ENCODE measurements at regions not wholly inside any gene's neighbourhood (a gene's known extent, or its start where the extent isn't known, plus 50 kb on each side); places are given as distances from the start of the nearest gene placed in this dataset.

GRCh38 chr5:68489556-68489955, 274.0 kb downstream of the PIK3R1 start:
- no CpG with 5 or more reads among the region's 1 CpG for WGBS (ENCODE audit: extremely low coverage, insufficient coverage, low lambda C conversion rate)
- Histone ChIP-seq H2BK120ac (ENCODE audit: low read depth, low read length) (no peak overlapping the region), H3K56ac (ENCODE audit: low read length) (no peak overlapping the region), H3K79me2 (ENCODE audit: control insufficient read depth, insufficient read depth, low read length) (no peaks in the 10 kb centered on the region), H3K27me3 (ENCODE audit: insufficient read depth, low read length, poor library complexity) (no peaks in the 10 kb centered on the region), H4K5ac (ENCODE audit: low read length) (no peak overlapping the region), H3K4ac (ENCODE audit: low read depth, low read length) (no peak overlapping the region), H3K27ac (ENCODE audit: low read depth, low read length) (no peak overlapping the region), H3K18ac (ENCODE audit: low read length) (no peak overlapping the region), H3K4me3 (ENCODE audit: low read length) (no peak overlapping the region), H3K23ac (ENCODE audit: low read length) (no peak overlapping the region), H3K4me2 (ENCODE audit: low read length) (no peak overlapping the region), H3K79me1 (ENCODE audit: low read length) (no peaks in the 10 kb centered on the region), H2BK5ac (ENCODE audit: low read length) (no peak overlapping the region), H3K9ac (ENCODE audit: low read length) (no peak overlapping the region), H3K36me3 (ENCODE audit: control insufficient read depth, insufficient read depth, low read length) (no peaks in the 10 kb centered on the region), H2BK15ac (replicated peaks; ENCODE audit: low read depth) (no peak overlapping the region), H4K8ac (ENCODE audit: low read depth, low read length) (no peak overlapping the region), H2AK5ac (ENCODE audit: low read length) (no peak overlapping the region), H3K4me1 (ENCODE audit: control insufficient read depth, low read depth, low read length) (no peaks in the 10 kb centered on the region)
- no peak for DNase-seq

DNA sequence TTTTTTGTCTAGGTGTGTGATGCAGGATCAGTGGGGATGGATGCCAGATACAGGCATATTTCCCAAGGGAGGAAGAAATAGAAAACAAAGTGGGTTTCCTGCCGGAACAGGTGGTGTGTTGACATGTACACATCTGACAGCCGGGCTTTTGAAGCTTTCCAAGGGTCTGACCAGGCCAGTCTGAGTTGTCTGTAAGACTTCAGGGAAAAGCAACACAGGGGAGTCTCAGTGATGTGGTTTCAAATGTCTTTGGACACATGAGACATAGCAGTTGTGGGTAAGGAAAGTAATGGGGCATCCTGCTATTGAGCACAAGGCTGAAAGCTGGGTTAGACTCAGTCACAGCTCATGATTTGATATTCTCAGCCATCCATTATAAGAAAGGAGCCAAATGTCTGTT, 274.9 kb downstream of the PIK3R1 start:
- no peak overlapping the region for H3K4me3 ChIP-seq (ENCODE audit: low read length)
- H3K23ac ChIP-seq (ENCODE audit: low read length) = no peak overlapping the region
- no peak overlapping the region for H2BK15ac ChIP-seq (replicated peaks; ENCODE audit: low read depth)
- no CpG with 5 or more reads among the region's 2 CpGs for WGBS (ENCODE audit: extremely low coverage, insufficient coverage, low lambda C conversion rate)
- no peaks in the 10 kb centered on the region for H3K79me2 ChIP-seq (ENCODE audit: control insufficient read depth, insufficient read depth, low read length)
- H3K18ac ChIP-seq (ENCODE audit: low read length) = no peak overlapping the region
- H3K27me3 ChIP-seq (ENCODE audit: insufficient read depth, low read length, poor library complexity) = no peaks in the 10 kb centered on the region
- no peaks in the 10 kb centered on the region for H3K4me1 ChIP-seq (ENCODE audit: control insufficient read depth, low read depth, low read length)
- no peak for DNase-seq
- no peak overlapping the region for H4K8ac ChIP-seq (ENCODE audit: low read depth, low read length)
- H2BK120ac ChIP-seq (ENCODE audit: low read depth, low read length) = no peak overlapping the region
- no peak overlapping the region for H3K56ac ChIP-seq (ENCODE audit: low read length)
- no peaks in the 10 kb centered on the region for H3K36me3 ChIP-seq (ENCODE audit: control insufficient read depth, insufficient read depth, low read length)
- H4K5ac ChIP-seq (ENCODE audit: low read length) = no peak overlapping the region
- no peaks in the 10 kb centered on the region for H3K79me1 ChIP-seq (ENCODE audit: low read length)
- no peak overlapping the region for H3K9ac ChIP-seq (ENCODE audit: low read length)
- H3K4me2 ChIP-seq (ENCODE audit: low read length) = no peak overlapping the region
- no peak overlapping the region for H2BK5ac ChIP-seq (ENCODE audit: low read length)
- H3K4ac ChIP-seq (ENCODE audit: low read depth, low read length) = no peak overlapping the region
- H2AK5ac ChIP-seq (ENCODE audit: low read length) = no peak overlapping the region
- H3K27ac ChIP-seq (ENCODE audit: low read depth, low read length) = no peak overlapping the region

DNA sequence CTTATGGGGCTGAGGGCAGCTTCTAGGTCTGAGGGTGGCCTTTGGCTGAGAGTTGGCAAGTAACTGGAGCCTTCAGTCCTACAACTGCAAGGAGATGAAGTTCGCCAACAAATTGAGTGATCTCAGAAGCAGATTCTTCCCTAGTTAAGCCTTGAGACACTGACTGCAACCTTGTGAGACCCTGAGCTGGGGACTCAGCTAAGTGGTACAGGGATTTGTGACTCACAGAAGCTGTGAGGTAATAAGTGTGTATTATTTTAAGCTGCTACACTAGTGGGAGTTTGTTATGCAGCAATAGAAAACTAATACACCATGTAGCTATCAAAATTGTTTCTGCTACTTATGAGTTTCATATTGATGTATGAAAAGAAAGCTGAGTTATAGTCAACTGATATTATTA, 279.2 kb downstream of the PIK3R1 start:
- H3K27me3 ChIP-seq (ENCODE audit: insufficient read depth, low read length, poor library complexity) = no peaks in the 10 kb centered on the region
- H2AK5ac ChIP-seq (ENCODE audit: low read length) = no peak overlapping the region
- DNase-seq = no peak
- H3K23ac ChIP-seq (ENCODE audit: low read length) = no peak overlapping the region
- no peak overlapping the region for H4K8ac ChIP-seq (ENCODE audit: low read depth, low read length)
- no peaks in the 10 kb centered on the region for H3K79me1 ChIP-seq (ENCODE audit: low read length)
- no peak overlapping the region for H2BK120ac ChIP-seq (ENCODE audit: low read depth, low read length)
- H3K27ac ChIP-seq (ENCODE audit: low read depth, low read length) = no peak overlapping the region
- H3K4me2 ChIP-seq (ENCODE audit: low read length) = no peak overlapping the region
- H4K5ac ChIP-seq (ENCODE audit: low read length) = no peak overlapping the region
- no peaks in the 10 kb centered on the region for H3K4me1 ChIP-seq (ENCODE audit: control insufficient read depth, low read depth, low read length)
- no peak overlapping the region for H3K4me3 ChIP-seq (ENCODE audit: low read length)
- no peaks in the 10 kb centered on the region for H3K36me3 ChIP-seq (ENCODE audit: control insufficient read depth, insufficient read depth, low read length)
- H3K18ac ChIP-seq (ENCODE audit: low read length) = no peak overlapping the region
- H3K9ac ChIP-seq (ENCODE audit: low read length) = no peak overlapping the region
- no peak overlapping the region for H3K56ac ChIP-seq (ENCODE audit: low read length)
- H3K79me2 ChIP-seq (ENCODE audit: control insufficient read depth, insufficient read depth, low read length) = no peaks in the 10 kb centered on the region
- H2BK15ac ChIP-seq (replicated peaks; ENCODE audit: low read depth) = no peak overlapping the region
- no CpG with 5 or more reads among the region's 1 CpG for WGBS (ENCODE audit: extremely low coverage, insufficient coverage, low lambda C conversion rate)
- no peak overlapping the region for H3K4ac ChIP-seq (ENCODE audit: low read depth, low read length)
- H2BK5ac ChIP-seq (ENCODE audit: low read length) = no peak overlapping the region

DNA sequence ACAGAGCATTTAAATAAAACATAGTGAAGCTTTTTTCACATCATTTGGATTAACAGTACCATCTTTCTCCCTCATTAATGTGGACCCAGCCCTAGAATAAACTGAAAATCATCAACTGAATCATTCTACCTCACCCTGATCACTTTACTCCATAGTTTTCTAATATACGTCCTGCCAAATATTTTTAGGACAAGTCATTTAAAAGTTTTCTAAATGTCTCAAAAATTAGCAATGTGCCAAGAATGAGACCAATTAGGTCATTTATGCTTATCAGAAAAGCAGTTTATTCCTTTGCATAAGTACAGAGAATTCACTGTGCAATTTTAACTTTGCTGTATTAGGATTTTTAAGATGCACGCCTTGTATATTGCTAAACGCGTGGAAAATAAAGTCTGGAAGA, 284.4 kb downstream of the PIK3R1 start:
- Histone ChIP-seq H3K27ac (ENCODE audit: low read depth, low read length) (no peak overlapping the region), H3K79me1 (ENCODE audit: low read length) (no peaks in the 10 kb centered on the region), H3K36me3 (ENCODE audit: control insufficient read depth, insufficient read depth, low read length) (no peaks in the 10 kb centered on the region), H2BK120ac (ENCODE audit: low read depth, low read length) (no peak overlapping the region), H3K56ac (ENCODE audit: low read length) (no peak overlapping the region), H2AK5ac (ENCODE audit: low read length) (no peak overlapping the region), H3K4me3 (ENCODE audit: low read length) (no peak overlapping the region), H3K4me1 (ENCODE audit: control insufficient read depth, low read depth, low read length) (no peaks in the 10 kb centered on the region), H3K4me2 (ENCODE audit: low read length) (no peak overlapping the region), H4K5ac (ENCODE audit: low read length) (no peak overlapping the region), H4K8ac (ENCODE audit: low read depth, low read length) (no peak overlapping the region), H3K9ac (ENCODE audit: low read length) (no peak overlapping the region), H2BK15ac (replicated peaks; ENCODE audit: low read depth) (no peak overlapping the region), H2BK5ac (ENCODE audit: low read length) (no peak overlapping the region), H3K4ac (ENCODE audit: low read depth, low read length) (no peak overlapping the region), H3K23ac (ENCODE audit: low read length) (no peak overlapping the region), H3K27me3 (ENCODE audit: insufficient read depth, low read length, poor library complexity) (no peaks in the 10 kb centered on the region), H3K79me2 (ENCODE audit: control insufficient read depth, insufficient read depth, low read length) (no peaks in the 10 kb centered on the region), H3K18ac (ENCODE audit: low read length) (no peak overlapping the region)
- no CpG with 5 or more reads among the region's 4 CpGs for WGBS (ENCODE audit: extremely low coverage, insufficient coverage, low lambda C conversion rate)
- DNase-seq = no peak

GRCh38 chr5:68500813-68501212, 285.3 kb downstream of the PIK3R1 start:
- H4K5ac ChIP-seq (ENCODE audit: low read length) = no peak overlapping the region
- H3K4me3 ChIP-seq (ENCODE audit: low read length) = no peak overlapping the region
- DNase-seq = no peak
- no peak overlapping the region for H2BK15ac ChIP-seq (replicated peaks; ENCODE audit: low read depth)
- no peak overlapping the region for H3K18ac ChIP-seq (ENCODE audit: low read length)
- H3K4me1 ChIP-seq (ENCODE audit: control insufficient read depth, low read depth, low read length) = no peaks in the 10 kb centered on the region
- no peak overlapping the region for H3K4ac ChIP-seq (ENCODE audit: low read depth, low read length)
- no peak overlapping the region for H3K4me2 ChIP-seq (ENCODE audit: low read length)
- no peaks in the 10 kb centered on the region for H3K79me1 ChIP-seq (ENCODE audit: low read length)
- no peak overlapping the region for H3K9ac ChIP-seq (ENCODE audit: low read length)
- no CpG with 5 or more reads among the region's 6 CpGs for WGBS (ENCODE audit: extremely low coverage, insufficient coverage, low lambda C conversion rate)
- no peaks in the 10 kb centered on the region for H3K27me3 ChIP-seq (ENCODE audit: insufficient read depth, low read length, poor library complexity)
- H4K8ac ChIP-seq (ENCODE audit: low read depth, low read length) = no peak overlapping the region
- no peak overlapping the region for H3K23ac ChIP-seq (ENCODE audit: low read length)
- H3K27ac ChIP-seq (ENCODE audit: low read depth, low read length) = no peak overlapping the region
- no peak overlapping the region for H2BK120ac ChIP-seq (ENCODE audit: low read depth, low read length)
- no peak overlapping the region for H3K56ac ChIP-seq (ENCODE audit: low read length)
- H2AK5ac ChIP-seq (ENCODE audit: low read length) = no peak overlapping the region
- H3K79me2 ChIP-seq (ENCODE audit: control insufficient read depth, insufficient read depth, low read length) = no peaks in the 10 kb centered on the region
- H2BK5ac ChIP-seq (ENCODE audit: low read length) = no peak overlapping the region
- H3K36me3 ChIP-seq (ENCODE audit: control insufficient read depth, insufficient read depth, low read length) = no peaks in the 10 kb centered on the region

DNA sequence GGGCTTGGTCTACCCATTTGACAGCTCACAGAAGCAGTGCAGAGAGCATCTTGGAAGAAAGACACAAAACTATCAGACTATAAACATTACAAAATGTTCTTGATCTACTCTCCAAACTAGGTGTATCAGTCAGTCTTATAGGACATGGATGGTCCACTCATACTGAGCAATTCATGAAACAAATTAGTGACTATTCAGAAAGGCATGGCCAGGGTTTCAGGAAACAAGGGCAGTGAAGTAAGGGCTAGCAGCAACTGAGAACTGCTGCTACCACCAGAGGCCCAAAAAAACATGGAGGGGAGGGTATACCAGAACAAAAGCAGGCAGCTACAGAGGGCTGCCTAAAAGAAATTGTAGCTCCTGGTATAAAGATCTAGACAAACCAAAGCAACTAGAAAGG, 287.0 kb downstream of the PIK3R1 start:
- H2BK120ac ChIP-seq (ENCODE audit: low read depth, low read length) = no peak overlapping the region
- no peaks in the 10 kb centered on the region for H3K79me1 ChIP-seq (ENCODE audit: low read length)
- no peak for DNase-seq
- no peak overlapping the region for H3K4me2 ChIP-seq (ENCODE audit: low read length)
- H4K8ac ChIP-seq (ENCODE audit: low read depth, low read length) = no peak overlapping the region
- H2BK5ac ChIP-seq (ENCODE audit: low read length) = no peak overlapping the region
- H4K5ac ChIP-seq (ENCODE audit: low read length) = no peak overlapping the region
- H3K9ac ChIP-seq (ENCODE audit: low read length) = no peak overlapping the region
- H3K79me2 ChIP-seq (ENCODE audit: control insufficient read depth, insufficient read depth, low read length) = no peaks in the 10 kb centered on the region
- no peak overlapping the region for H3K23ac ChIP-seq (ENCODE audit: low read length)
- H3K36me3 ChIP-seq (ENCODE audit: control insufficient read depth, insufficient read depth, low read length) = no peaks in the 10 kb centered on the region
- no peak overlapping the region for H3K56ac ChIP-seq (ENCODE audit: low read length)
- H3K4me1 ChIP-seq (ENCODE audit: control insufficient read depth, low read depth, low read length) = no peaks in the 10 kb centered on the region
- H3K4me3 ChIP-seq (ENCODE audit: low read length) = no peak overlapping the region
- no peak overlapping the region for H3K27ac ChIP-seq (ENCODE audit: low read depth, low read length)
- no peaks in the 10 kb centered on the region for H3K27me3 ChIP-seq (ENCODE audit: insufficient read depth, low read length, poor library complexity)
- H3K18ac ChIP-seq (ENCODE audit: low read length) = no peak overlapping the region
- H3K4ac ChIP-seq (ENCODE audit: low read depth, low read length) = no peak overlapping the region
- H2AK5ac ChIP-seq (ENCODE audit: low read length) = no peak overlapping the region
- no peak overlapping the region for H2BK15ac ChIP-seq (replicated peaks; ENCODE audit: low read depth)

All from mesendoderm (in vitro differentiated cells).